DMS153 (cell line): ENCODE measurements at regions not wholly inside any gene's neighbourhood (a gene's known extent, or its start where the extent isn't known, plus 50 kb on each side); places are given as distances from the start of the nearest gene placed in this dataset.
"Not testable (repeated sequence)": the region's sequence is repeated elsewhere in the genome, so short reads cannot be mapped to it uniquely, and the experiment has no call there.

Source experiments
- DNase-seq: peaks from one replicate; lab custom pipeline; 2025; lab: John Stamatoyannopoulos, UW

DNA sequence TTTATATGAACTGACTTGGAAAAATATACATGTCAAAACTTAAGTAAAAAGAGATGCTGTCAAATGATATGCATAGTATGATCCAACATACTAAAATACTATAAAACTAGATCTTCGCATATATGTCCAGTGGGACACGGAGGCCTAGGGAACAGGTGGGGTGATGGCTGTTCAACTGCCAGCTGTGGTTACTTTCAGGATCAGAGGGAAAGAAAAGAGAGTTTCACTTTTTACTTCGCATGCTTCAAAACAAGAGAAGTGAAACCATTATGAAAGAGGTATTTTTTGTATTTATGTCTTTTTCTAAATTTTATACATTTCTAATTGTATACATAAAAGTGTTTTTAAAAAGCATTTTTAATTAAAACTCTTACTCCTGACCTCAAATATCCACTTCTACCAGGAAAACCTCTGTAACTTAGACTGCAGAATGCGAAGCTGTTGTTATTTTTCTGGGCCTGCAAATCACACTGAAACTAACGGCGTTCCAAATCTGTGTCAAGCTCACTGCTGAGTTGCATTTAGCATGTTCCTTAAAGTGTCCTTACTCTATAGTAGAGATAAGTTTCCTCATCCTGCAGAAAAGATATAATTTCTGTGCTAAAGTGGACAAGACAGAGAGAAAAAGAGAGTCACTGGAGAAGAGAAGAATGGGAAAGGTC lies 97.8 kb upstream of the SLC35G4 start:
- no peak for DNase-seq

DNA sequence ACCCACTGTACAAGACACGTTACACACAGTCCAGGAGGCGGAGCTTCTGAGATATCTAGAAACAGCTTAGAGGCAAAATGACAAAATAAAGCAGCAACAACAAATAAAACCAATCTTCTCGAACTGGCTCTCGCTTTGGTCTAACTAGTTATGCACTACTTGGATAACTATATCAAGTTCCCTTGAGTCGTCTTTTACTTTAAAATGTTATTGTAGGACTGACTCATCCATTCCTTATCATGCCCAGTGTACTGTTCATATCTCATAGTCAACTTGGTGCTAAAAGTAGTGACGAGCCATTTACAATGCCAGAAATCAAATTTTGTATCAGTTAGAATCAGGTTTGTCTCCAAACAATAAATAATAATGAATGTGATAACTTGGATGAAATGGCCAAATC lies 102.5 kb upstream of the SLC35G4 start:
- DNase-seq: no peak

DNA sequence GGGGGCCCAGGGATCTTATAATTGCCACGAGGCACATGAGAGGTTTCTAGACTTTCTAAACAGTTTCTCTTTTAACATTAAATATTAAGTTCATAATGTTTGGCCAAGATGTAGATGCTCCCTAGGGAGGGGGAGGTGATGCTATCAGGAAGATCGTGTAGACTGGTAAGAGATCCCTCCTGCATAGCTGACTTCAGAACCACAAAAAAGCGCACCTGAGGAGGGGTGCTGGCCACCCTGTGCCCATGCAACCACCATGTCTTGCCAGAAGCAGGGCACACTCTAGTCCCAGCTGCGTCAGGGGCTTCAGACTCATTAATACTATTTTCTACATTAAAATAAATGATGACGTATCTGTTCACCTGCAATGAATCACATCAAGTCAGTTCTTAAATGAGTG lies 103.4 kb upstream of the SLC35G4 start:
- no peak for DNase-seq

DNA sequence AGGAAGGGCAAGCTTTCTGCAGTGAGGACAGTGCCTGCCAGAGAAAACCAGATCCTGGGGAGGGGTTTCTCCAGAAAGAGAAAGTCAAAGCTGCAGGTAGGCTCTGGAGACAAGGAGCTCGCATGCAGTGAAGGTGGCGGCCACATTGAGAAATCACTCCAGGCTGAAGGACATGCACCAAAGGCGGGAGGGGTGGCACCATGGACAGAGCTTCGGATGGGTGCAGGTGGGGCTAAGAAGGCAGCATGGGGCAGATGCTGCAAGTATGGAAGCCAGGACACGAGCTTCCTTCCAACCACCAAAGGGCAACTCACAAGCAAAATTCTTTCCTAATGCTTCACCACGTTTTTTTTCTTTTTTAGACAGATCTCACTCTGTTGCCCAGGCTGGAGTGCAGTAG lies 104.4 kb upstream of the SLC35G4 start:
- no peak for DNase-seq

DNA sequence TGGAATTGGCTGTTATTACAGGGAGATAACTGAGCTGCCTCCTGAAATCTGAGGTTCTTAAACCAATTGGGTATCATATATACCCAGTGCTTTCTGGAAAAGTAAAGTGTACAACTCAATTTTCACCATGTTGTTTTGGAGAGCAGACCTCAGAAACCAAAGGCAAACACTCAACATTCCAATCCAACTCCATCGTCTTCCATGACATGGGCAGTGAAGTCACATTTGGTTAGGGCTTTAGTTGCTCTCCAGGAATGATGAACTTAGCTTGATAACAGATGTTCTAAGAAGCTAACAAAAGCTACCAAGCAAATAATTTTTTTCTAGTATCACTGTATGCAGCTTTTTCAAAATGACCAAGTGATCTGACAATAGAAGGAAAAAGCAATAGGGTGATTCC lies 107.0 kb upstream of the SLC35G4 start:
- no peak for DNase-seq

DNA sequence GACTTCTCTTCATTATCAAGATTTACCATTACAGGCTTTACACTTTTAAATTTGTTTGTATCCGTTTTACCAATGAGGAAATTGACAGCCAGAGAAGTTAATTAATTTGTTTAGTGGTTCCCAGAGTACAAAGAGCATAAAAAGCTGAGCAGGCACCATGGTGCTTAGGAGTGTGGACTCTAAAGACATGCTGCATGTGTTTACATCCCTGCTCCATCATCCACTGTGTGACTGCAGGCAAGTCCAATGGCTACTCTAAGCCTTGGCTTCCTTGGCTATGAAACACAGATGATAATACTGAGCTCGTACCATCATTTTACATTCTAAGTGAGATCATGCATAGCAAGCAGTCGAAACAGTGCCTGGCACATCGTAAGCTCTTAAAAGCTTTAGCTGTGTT lies 108.0 kb upstream of the SLC35G4 start:
- no peak for DNase-seq

DNA sequence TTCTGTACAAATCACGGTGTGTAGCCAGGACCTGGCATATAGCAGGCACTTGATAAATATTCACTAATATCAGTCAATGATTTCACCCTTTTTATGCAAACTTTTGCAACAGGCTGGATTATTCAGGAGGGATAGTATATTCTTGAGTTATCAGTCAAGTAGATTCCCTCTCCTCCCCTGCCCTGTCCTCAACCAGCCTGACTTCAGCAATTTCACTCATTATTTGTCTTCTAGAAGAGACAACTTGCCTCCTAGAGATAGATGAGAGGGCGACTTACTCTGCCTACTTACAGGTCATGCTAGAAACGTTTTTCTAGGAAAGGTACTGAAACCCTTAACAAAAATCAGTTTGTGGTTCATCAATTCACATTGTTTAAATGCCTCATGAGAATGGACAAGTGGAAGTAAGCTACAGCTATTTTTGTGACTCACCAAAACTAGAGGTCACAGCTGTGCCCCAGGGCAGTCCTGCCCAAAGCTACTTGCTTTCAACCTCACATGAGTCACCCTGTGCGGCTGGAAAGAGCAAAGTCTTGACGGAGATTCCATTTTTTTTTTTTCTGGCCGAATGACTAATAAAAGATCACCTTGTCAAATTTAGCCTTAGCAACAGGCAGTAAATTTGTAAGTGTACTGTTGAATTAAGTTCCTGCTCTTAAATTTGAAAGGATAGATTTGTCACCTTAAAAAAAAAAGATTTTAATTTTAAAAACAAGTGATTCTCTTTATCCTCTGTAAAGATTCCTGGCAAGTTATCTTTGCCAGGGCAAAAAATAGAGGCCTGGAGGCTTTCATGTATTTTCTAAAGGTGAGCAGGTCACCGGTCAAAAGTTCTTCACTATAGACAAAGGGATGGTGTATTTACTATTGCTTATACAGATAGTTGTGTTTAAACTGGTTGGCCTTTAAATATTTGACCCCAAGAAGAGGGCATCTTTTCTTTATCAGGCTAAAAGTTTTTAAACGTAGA lies 109.0 kb upstream of the SLC35G4 start:
- DNase-seq: no peak

DNA sequence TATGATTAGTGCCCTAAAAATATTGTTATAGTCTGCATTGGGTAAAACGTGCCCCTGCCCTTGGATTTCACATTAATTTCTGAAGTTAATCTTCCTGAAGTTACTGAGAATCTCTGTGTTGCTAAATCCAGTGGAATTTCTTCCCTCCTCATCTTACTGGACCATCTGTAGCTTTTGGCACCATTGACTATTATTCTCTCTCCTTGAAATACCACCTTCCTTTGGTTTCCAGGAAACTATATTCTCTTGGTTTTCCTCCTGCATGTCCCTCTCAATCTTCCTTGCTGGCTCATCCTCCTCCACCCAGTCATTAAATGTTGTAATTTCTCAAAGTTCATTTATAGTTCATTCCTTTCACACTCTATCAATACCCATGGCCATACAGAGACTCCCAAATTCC lies 110.6 kb upstream of the SLC35G4 start:
- DNase-seq: no peak

DNA sequence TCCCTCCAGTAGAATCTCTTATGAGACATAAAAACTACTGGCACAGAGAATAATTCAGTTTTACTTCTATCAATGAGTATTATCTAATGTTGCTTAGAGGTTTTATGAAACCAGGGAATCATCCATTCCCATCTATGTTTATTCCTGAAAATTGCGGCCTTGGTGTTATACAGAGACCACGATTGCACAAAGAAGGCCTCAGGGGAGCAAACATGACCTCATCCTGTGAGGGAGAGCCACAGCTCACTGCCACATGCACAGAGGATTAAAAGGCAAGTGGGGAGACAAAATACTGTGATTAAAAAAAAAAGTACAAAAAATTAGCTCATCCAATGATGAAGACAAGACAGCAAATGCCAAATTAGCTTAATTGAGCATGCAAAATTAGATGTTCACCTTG lies 111.8 kb upstream of the SLC35G4 start:
- DNase-seq: no peak

DNA sequence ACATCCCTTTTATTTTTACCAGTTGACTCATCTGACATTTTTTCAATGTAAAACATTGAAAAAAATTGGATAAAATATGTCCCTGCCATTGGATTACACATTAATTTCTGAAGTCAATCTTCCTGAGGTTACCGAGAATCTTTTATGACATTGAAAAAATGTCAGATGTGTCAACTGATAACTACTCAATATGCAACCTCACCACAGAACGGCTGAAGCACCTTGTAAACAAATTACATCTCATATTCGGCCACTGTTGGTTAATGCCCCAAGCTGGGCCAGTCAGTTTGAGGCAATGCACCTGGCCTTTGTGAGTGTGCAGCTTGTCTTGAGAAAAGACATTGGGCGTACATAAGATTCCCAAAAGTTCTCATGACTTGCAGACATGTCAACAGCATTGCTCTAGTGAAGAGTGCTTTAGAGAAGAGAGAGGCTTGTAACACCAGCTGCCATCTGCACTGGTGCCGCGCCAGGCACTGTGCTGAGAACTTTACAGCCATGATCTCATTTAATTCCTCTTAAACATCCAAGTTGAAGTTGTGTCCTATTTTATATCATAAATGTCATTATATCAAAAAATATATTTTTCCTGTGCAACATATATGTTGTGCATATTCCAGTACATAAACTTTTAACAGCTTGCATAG lies 112.7 kb upstream of the SLC35G4 start:
- DNase-seq: no peak

DNA sequence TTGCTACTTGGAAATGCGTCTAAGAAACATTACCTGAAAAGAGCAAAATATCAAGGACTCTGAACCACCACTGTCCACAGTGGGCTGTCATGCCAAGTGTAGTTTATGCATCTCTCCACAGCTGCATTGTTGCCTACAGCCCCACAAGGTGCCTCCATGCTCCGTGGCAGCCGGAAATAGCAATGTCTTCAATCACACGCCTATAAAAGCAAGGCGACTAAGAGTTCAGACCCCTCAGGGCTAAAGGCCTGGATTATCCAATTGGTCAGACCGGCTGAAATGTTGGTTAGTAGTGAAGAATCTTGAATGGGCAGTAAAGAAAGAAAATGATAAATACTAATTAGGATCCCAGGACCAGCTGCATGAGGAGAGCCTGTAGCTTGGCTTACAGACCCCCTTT lies 114.0 kb upstream of the SLC35G4 start:
- no peak for DNase-seq

DNA sequence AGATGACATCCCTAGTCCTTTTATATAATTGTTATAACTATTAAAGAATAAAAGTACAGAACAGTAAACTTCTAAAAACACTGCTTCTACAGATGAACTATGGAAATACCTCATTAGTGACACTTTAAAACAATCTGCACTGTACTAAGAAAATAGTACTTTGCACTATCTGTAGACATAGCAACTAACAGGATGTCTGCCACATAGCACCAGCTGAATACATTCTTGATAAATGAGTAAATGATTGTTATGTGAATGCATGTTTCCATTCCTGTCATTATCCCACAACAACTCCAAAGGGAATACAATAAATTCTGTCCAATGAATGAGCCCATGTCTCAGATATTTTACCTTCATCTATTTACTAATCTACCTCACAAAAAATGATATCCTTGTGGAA lies 115.3 kb upstream of the SLC35G4 start:
- DNase-seq: no peak

DNA sequence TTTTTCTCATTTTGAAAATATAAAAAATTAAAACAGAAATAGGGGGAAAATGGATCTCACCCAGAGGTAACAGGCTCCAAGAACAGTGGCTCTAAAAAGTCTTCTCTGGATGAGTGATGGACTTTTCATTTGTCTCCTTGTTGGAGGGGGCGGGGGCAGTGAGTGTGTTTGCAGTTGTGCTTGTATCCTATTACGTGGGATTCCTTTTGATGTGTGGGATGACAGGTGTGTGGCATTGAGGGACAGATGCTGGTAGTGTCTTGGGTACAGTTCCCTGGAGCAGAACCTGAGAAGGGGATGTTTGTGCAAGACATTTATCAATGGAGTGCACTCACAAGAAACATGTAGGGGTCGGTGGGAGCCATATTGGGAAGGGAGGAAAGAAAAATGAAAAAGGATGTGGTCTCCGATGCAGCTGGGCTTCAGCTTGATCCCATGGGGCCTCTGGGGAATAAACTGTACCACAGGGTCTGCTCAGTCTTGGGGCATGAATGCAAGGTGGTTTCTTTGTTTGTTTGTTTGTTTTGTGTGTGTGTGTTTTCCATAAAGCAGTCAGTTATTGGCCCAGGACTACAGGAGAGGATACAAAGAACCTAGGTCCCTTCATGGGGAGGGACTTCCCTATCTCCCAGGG lies 120.0 kb upstream of the SLC35G4 start:
- no peak for DNase-seq

DNA sequence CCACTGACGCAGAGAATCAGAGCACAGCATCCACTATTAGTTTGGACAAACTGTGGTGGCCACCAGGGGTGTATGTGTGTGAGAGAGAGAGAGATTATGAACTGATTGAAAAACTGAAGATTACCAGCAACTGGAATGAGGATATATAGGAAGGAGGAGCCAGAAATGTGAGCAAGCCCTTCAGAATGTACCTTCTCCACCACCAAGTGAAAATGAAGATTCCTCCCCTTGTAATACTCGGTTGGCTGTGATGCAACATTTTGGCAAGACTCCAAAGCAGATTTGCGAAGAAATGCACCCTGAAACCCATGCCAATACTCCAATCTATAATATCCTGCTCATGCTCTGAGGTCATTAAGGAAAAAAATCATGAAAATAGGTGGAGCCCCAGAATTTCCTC lies 121.2 kb upstream of the SLC35G4 start:
- no peak for DNase-seq

DNA sequence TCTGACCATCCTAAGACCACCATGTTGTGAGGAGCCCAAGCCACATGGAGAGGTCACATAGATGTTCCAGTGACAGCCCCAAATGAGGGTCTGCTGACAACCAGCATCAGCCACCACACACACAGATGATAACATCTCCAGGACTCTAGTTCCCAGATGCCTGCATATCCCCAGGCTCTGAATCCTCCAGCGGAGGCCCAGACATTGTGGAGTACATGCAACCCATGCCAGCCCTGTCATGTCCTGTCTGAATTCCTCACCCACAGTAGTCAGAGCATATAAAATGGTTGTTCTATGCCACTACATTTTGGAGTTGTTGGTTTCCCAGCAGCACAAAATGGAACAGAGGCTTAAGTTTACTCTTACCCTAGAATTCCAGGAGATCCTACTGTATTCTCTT lies 122.0 kb upstream of the SLC35G4 start:
- no peak for DNase-seq

DNA sequence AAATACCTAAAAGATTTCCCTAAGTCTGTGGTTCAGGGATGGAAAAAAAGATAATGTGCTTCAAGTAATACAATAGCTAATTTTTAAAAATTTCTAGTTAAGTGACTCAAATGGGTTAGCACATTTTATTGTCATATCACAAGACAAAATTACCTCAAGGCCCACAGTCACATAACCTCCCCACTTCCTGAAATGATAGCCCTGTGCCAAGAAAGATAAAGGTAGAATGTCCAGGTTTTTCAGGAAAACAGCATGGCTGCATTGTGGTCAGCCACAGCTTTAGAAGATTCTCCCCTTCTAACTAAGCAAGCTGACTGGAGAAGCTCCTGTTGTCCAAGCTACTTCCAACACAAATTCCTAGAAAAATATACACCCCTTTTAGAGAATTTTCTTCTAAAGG lies 127.1 kb upstream of the SLC35G4 start:
- no peak for DNase-seq

DNA sequence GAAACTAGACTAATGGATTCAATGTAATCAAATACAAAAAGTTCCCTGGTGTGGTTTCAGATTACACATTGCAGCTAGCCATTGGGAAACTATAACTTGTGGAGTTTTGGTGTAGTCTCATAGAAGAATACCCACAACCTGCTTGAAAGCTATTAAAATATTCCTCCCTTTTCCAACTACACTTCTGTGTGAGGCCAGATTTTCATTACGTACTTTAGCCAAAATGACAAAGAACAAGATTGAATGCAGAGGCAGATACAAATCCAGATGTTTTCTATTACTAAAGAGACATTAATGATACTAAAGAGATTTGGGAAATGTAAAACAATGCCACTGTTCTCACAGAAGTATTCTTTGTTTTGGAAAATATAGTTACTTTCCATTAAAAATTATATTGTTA lies 128.7 kb upstream of the SLC35G4 start:
- no peak for DNase-seq

DNA sequence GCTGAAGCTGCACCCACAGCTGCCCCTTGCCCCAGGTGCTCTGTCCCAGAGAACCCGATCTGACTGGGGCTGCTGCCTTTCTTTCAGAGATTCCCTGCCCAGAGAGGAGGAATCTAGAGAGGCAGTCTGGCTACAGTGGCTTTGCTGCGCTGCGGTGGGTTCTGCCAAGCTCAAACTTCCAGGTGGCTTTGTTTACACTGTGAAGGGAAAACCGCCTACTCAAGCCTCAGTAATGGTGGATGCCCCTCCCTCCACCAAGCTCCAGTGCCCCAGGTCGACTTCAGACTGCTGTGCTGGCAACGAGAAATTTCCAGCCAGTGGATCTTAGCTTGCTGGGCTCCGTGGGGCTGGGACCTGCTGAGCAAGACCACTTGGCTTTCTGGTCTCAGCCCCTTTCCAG lies 130.4 kb upstream of the SLC35G4 start:
- not testable (repeated sequence) for DNase-seq

DNA sequence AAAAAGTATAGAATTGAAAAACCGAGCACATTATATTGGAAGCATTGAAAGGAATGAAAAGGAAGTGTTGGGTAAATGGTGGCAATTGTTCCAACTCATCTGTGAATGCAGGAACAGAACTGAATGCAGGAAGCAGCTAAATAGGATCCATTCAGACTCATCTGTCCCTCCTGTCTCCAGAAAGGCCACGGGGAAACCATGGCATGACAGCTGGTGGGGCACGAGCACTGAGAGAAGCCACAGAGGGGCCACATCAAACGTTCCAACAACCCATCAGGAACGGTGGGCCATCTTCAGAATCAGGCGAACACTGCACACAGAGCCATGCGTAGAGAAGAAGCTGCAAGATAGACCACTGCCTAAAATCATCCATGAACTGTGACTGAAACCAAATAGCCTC lies 138.5 kb upstream of the SLC35G4 start:
- DNase-seq: no peak

DNA sequence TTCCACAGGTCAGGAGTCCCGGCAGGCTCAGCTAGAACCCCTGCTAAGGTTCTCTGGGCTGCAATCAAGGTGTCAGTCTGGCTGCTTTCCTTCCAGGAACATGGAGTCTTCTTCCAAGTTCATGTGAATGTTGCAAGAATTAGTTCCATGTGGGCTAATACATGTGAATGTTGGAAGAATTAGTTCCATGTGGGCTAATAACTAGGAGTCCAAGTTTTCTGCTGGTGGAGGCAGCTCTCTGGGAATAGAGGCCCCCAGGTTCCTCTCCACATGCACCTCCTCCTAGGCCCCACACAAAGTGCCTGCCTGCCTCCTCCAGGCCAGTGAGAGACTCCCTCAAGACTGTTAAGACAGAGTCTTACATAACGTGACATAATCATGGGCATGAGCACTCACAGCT lies 140.8 kb upstream of the SLC35G4 start:
- DNase-seq: no peak

DNA sequence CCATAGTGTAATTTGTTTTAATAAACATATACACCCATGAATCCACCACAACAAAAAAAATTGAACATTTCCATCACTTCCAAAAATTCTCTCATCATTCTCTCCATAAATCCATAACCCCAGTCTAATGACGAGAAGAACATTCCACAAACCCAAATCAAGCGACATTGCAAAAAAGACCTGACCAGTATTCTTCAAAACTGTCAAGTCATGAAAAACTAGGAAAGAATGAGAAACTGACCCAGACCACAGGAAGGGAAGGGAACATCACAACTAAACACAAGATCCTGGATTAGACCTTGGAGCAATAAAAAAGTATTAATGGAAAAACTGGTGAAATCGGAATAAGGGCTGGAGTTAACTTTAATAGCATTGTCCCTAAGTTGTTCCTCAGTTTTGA lies 141.3 kb upstream of the SLC35G4 start:
- DNase-seq: no peak

DNA sequence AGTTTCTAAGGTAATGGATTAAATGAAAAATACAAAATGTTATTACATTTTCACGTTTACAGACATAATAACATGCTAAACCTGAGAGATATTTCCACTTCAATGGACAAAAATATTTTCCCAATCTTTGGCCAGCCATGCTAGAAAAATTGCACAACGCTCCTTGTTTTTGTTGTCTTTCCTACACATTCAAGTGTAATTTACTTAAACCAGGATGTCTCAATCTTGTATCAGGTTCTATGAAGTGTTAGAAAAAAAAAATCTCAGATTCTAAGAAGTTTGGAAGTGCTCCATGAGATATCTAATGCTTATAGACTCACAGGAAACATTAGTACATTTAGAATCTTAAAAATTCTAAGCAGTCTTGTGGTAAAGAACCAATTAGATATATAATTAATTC lies 141.8 kb upstream of the SLC35G4 start:
- no peak for DNase-seq

DNA sequence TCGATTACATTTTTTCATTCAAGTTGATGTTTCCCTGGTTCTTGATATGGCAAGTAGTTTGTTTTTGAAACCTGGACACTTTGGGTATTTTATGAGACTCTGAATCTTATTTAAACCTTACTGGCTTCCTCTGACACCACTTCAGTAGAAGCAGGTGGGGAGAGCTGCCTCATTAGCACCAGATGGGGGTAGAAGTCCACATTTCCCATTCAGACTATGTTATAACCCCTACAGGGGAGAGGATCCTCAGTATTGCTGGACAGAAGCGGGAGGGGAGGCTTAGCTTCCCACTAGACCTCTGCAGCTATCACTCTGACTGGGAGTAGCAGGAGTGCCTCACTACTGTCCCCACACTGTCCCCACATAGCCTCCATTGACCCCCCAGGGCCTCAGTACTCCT lies 145.3 kb upstream of the SLC35G4 start:
- DNase-seq: no peak
